Stimulated activated CD4-positive, alpha-beta T cell treated with anti-CD3 and anti-CD28 coated beads, Interleukin-4, amount 100 ng/mL, for 48 hours (primary cell): ENCODE measurements at regions not wholly inside any gene's neighbourhood (a gene's known extent, or its start where the extent isn't known, plus 50 kb on each side); places are given as distances from the start of the nearest gene placed in this dataset.
"Not testable (repeated sequence)": the region's sequence is repeated elsewhere in the genome, so short reads cannot be mapped to it uniquely, and the experiment has no call there.

Experiments used
- DNase-seq, 2 donors: peaks; one replicate each; pipeline ENCODE4 v3.0.0-alpha.2; 2020; ENCODE audit warnings: low read depth in 2 of 2

- no peak for DNase-seq
Observed at GRCh38 chr6:27106382-27106781, 141.1 kb upstream of the PRSS16 start.

- DNase-seq: no peak
Observed at GRCh38 chr6:27111743-27112142, 135.8 kb upstream of the PRSS16 start.

GRCh38 chr6:27112974-27113373 is 134.5 kb upstream of the PRSS16 start:
- DNase-seq: no peak

- no peak for DNase-seq
Observed at GRCh38 chr6:27119329-27119728, 128.2 kb upstream of the PRSS16 start.

GRCh38 chr6:27119761-27120160 is 127.7 kb upstream of the PRSS16 start:
- DNase-seq: no peak

GRCh38 chr6:27121640-27122039 is 125.9 kb upstream of the PRSS16 start:
- no peak for DNase-seq

- DNase-seq: no peak
Observed at GRCh38 chr6:27124252-27124657, 123.2 kb upstream of the PRSS16 start.

- no peak for DNase-seq
Observed at GRCh38 chr6:27126046-27126814, 121.3 kb upstream of the PRSS16 start.

GRCh38 chr6:27126815-27127537 is 120.5 kb upstream of the PRSS16 start:
- DNase-seq: peak; percentile 66 to 78

- not testable (repeated sequence) for DNase-seq
Observed at GRCh38 chr6:27127874-27128273, 119.6 kb upstream of the PRSS16 start.

GRCh38 chr6:27128311-27129094 is 119.0 kb upstream of the PRSS16 start:
- DNase-seq: no peak

GRCh38 chr6:27129095-27129815 is 118.2 kb upstream of the PRSS16 start:
- DNase-seq: no peak

- no peak for DNase-seq
Observed at GRCh38 chr6:27129917-27130316, 117.6 kb upstream of the PRSS16 start.

- no peak for DNase-seq
Observed at GRCh38 chr6:27130668-27131428, 116.7 kb upstream of the PRSS16 start.

GRCh38 chr6:27132282-27132531 is 115.3 kb upstream of the PRSS16 start:
- DNase-seq: not testable (repeated sequence)

- peak; percentile 71 to 84 for DNase-seq
Observed at GRCh38 chr6:27132532-27133280, 114.8 kb upstream of the PRSS16 start.

GRCh38 chr6:27133281-27134227 is 113.9 kb upstream of the PRSS16 start:
- peak; percentile 72 to 77 for DNase-seq

GRCh38 chr6:27135087-27135657 is 112.3 kb upstream of the PRSS16 start:
- no peak for DNase-seq

- no peak for DNase-seq
Observed at GRCh38 chr6:27136077-27136644, 111.3 kb upstream of the PRSS16 start.
